ENCODE measurements at regions not wholly inside any gene's neighbourhood (a gene's known extent, or its start where the extent isn't known, plus 50 kb on each side); places are given as distances from the start of the nearest gene placed in this dataset.
"Not testable (repeated sequence)": the region's sequence is repeated elsewhere in the genome, so short reads cannot be mapped to it uniquely, and the experiment has no call there.

- Histone ChIP-seq H3K4me3 (ENCODE audit: severe bottlenecking) (peak overlapping the region; percentile 36), H3K27ac (ENCODE audit: poor library complexity, severe bottlenecking) (peak overlapping the region; percentile 14)
- DNase-seq (ENCODE audit: low spot score) (peak; percentile 52), ATAC-seq (ENCODE audit: low read depth) (peak; percentile 43)
- not testable (repeated sequence) for H3K36me3 ChIP-seq (ENCODE audit: low read depth); H3K27me3 ChIP-seq (ENCODE audit: insufficient read depth, poor library complexity, severe bottlenecking); H3K4me1 ChIP-seq (ENCODE audit: insufficient read depth, poor library complexity, severe bottlenecking); H3K9me3 ChIP-seq (ENCODE audit: severe bottlenecking)
These were observed 66.3 kb downstream of the FAM72C start for GRCh38 chr1:143905214-143906179.

GRCh38 chr1:143904622-143904979 is 67.2 kb downstream of the FAM72C start:
- ATAC-seq (ENCODE audit: low read depth): peak; percentile 82
- not testable (repeated sequence) for DNase-seq (ENCODE audit: low spot score); H3K9me3 ChIP-seq (ENCODE audit: severe bottlenecking); H3K4me1 ChIP-seq (ENCODE audit: insufficient read depth, poor library complexity, severe bottlenecking); H3K27me3 ChIP-seq (ENCODE audit: insufficient read depth, poor library complexity, severe bottlenecking); H3K36me3 ChIP-seq (ENCODE audit: low read depth); H3K27ac ChIP-seq (ENCODE audit: poor library complexity, severe bottlenecking)
- peak overlapping the region; percentile 39 for H3K4me3 ChIP-seq (ENCODE audit: severe bottlenecking)

- H3K36me3 ChIP-seq (ENCODE audit: low read depth); H3K9me3 ChIP-seq (ENCODE audit: severe bottlenecking); H3K27me3 ChIP-seq (ENCODE audit: insufficient read depth, poor library complexity, severe bottlenecking); H3K4me1 ChIP-seq (ENCODE audit: insufficient read depth, poor library complexity, severe bottlenecking); H3K27ac ChIP-seq (ENCODE audit: poor library complexity, severe bottlenecking): not testable (repeated sequence)
- peak overlapping the region; percentile 39 for H3K4me3 ChIP-seq (ENCODE audit: severe bottlenecking)
- peak; percentile 38 for DNase-seq (ENCODE audit: low spot score)
- ATAC-seq (ENCODE audit: low read depth): peak; percentile 32
These were observed 67.7 kb downstream of the FAM72C start for GRCh38 chr1:143903899-143904621.

GRCh38 chr1:143896377-143896776 is 75.4 kb downstream of the FAM72C start:
- ATAC-seq (ENCODE audit: low read depth): not testable (repeated sequence)

GRCh38 chr1:143884932-143885574 is 86.7 kb downstream of the FAM72C start:
- peak; percentile 41 for TF ChIP-seq CTCF (IDR thresholded peaks at IDR 0.05; ENCODE audit: poor library complexity, severe bottlenecking)
- H3K9me3 ChIP-seq (ENCODE audit: severe bottlenecking); H3K36me3 ChIP-seq (ENCODE audit: low read depth); H3K4me1 ChIP-seq (ENCODE audit: insufficient read depth, poor library complexity, severe bottlenecking); H3K27ac ChIP-seq (ENCODE audit: poor library complexity, severe bottlenecking); H3K27me3 ChIP-seq (ENCODE audit: insufficient read depth, poor library complexity, severe bottlenecking): not testable (repeated sequence)
- peak overlapping the region; percentile 16 for H3K4me3 ChIP-seq (ENCODE audit: severe bottlenecking)
- peak; percentile 65 for DNase-seq (ENCODE audit: low spot score)
- peak; percentile 95 for ATAC-seq (ENCODE audit: low read depth)

More at GRCh38 chr1:143896377-143896776, 75.4 kb downstream of the FAM72C start:
- H3K27me3 ChIP-seq (ENCODE audit: insufficient read depth, poor library complexity, severe bottlenecking); H3K27ac ChIP-seq (ENCODE audit: poor library complexity, severe bottlenecking); H3K36me3 ChIP-seq (ENCODE audit: low read depth); H3K4me3 ChIP-seq (ENCODE audit: severe bottlenecking); H3K9me3 ChIP-seq (ENCODE audit: severe bottlenecking); H3K4me1 ChIP-seq (ENCODE audit: insufficient read depth, poor library complexity, severe bottlenecking); DNase-seq (ENCODE audit: low spot score): not testable (repeated sequence)

GRCh38 chr1:143884532-143884931 is 87.3 kb downstream of the FAM72C start:
- ATAC-seq (ENCODE audit: low read depth): peak; percentile 81
- not testable (repeated sequence) for H3K27me3 ChIP-seq (ENCODE audit: insufficient read depth, poor library complexity, severe bottlenecking); H3K27ac ChIP-seq (ENCODE audit: poor library complexity, severe bottlenecking); DNase-seq (ENCODE audit: low spot score); H3K36me3 ChIP-seq (ENCODE audit: low read depth); H3K9me3 ChIP-seq (ENCODE audit: severe bottlenecking); H3K4me1 ChIP-seq (ENCODE audit: insufficient read depth, poor library complexity, severe bottlenecking)
- TF ChIP-seq CTCF (IDR thresholded peaks at IDR 0.05; ENCODE audit: poor library complexity, severe bottlenecking): peak; percentile 54
- peak overlapping the region; percentile 16 for H3K4me3 ChIP-seq (ENCODE audit: severe bottlenecking)

GRCh38 chr1:143879757-143880536 is 91.8 kb downstream of the FAM72C start:
- not testable (repeated sequence) for H3K36me3 ChIP-seq (ENCODE audit: low read depth); H3K4me1 ChIP-seq (ENCODE audit: insufficient read depth, poor library complexity, severe bottlenecking); H3K27ac ChIP-seq (ENCODE audit: poor library complexity, severe bottlenecking); H3K4me3 ChIP-seq (ENCODE audit: severe bottlenecking); H3K27me3 ChIP-seq (ENCODE audit: insufficient read depth, poor library complexity, severe bottlenecking); H3K9me3 ChIP-seq (ENCODE audit: severe bottlenecking); DNase-seq (ENCODE audit: low spot score)
- peak; percentile 46; the same call in 2 of the 3 replicates for ATAC-seq (ENCODE audit: low read depth)

GRCh38 chr1:143875947-143876346 is 95.8 kb downstream of the FAM72C start:
- H3K36me3 ChIP-seq (ENCODE audit: low read depth); H3K4me3 ChIP-seq (ENCODE audit: severe bottlenecking); DNase-seq (ENCODE audit: low spot score); H3K27ac ChIP-seq (ENCODE audit: poor library complexity, severe bottlenecking); H3K27me3 ChIP-seq (ENCODE audit: insufficient read depth, poor library complexity, severe bottlenecking); H3K9me3 ChIP-seq (ENCODE audit: severe bottlenecking); H3K4me1 ChIP-seq (ENCODE audit: insufficient read depth, poor library complexity, severe bottlenecking): not testable (repeated sequence)
- peak; percentile 21; the same call in 1 of the 3 replicates for ATAC-seq (ENCODE audit: low read depth)

GRCh38 chr1:143874625-143875024 is 97.2 kb downstream of the FAM72C start:
- ATAC-seq (ENCODE audit: low read depth); DNase-seq (ENCODE audit: low spot score); H3K36me3 ChIP-seq (ENCODE audit: low read depth); H3K9me3 ChIP-seq (ENCODE audit: severe bottlenecking); H3K4me1 ChIP-seq (ENCODE audit: insufficient read depth, poor library complexity, severe bottlenecking); H3K4me3 ChIP-seq (ENCODE audit: severe bottlenecking); H3K27me3 ChIP-seq (ENCODE audit: insufficient read depth, poor library complexity, severe bottlenecking); H3K27ac ChIP-seq (ENCODE audit: poor library complexity, severe bottlenecking): not testable (repeated sequence)

All from RWPE2 (cell line).